PC-3 (cell line): ENCODE measurements at regions not wholly inside any gene's neighbourhood (a gene's known extent, or its start where the extent isn't known, plus 50 kb on each side); places are given as distances from the start of the nearest gene placed in this dataset.

Experiments used
- CTCF ChIP-seq: fragments of 300-600 bp; sonication (generic); conservative IDR thresholded peaks from 2 replicates; pipeline ENCODE4 v1.5.1; 2017; ENCODE audit warnings: antibody characterized with exemption, low read depth, mild to moderate bottlenecking, low read length
- EZH2 ChIP-seq: fragments of 300-600 bp; sonication (generic); IDR thresholded peaks from one replicate; pipeline ENCODE4 v1.6.1; 2017; ENCODE audit warnings: antibody characterized with exemption, mild to moderate bottlenecking, low read length; ENCODE audit not compliant: unreplicated experiment
- EZH2phosphoT487 ChIP-seq: fragments of 300-600 bp; sonication (generic); IDR thresholded peaks from 2 replicates; pipeline ENCODE4 v1.6.1; 2018; ENCODE audit warnings: mild to moderate bottlenecking, antibody characterized with exemption, low read length, borderline replicate concordance

DNA sequence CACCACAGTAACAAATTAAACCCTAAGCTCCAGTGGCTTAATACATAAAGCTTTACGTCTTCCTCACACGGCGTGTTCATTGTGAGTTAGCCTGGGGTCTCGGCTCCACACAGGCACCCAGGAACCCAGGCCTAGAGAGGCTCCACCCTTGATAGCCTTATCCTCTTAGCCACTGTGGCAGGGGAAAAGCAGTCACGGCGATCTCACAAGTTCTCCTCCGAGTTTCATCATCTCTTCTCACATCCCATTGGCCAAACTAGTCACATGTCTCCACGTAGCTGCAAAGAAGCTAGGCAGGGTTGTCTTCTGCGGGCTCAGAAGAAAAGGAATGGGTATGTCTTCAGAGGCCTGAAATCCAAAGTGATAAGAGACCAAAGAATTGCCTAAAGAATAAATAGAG, 122.3 kb upstream of the GRIK3 start:
- no peak for TF ChIP-seq CTCF
- TF ChIP-seq EZH2, result no peak
- TF ChIP-seq EZH2phosphoT487, result no peak
